H1 (cell line): ENCODE measurements at regions not wholly inside any gene's neighbourhood (a gene's known extent, or its start where the extent isn't known, plus 50 kb on each side); places are given as distances from the start of the nearest gene placed in this dataset.

Experiments
- CREB1 ChIP-seq: IDR thresholded peaks from 2 replicates; pipeline ENCODE4 v1.6.1; 2012; ENCODE audit warnings: inconsistent platforms
- EP300 ChIP-seq, 2 experiments: IDR thresholded peaks; 1 replicate in 1 of 2; 2 replicates in 1 of 2; pipeline ENCODE4 v1.6.1; 2011 to 2012; ENCODE audit warnings: low read depth in 2 of 2, low read length in 2 of 2, mild to moderate bottlenecking in 2 of 2, borderline replicate concordance in 1 of 2, inconsistent platforms in 1 of 2, moderate library complexity in 1 of 2
- EZH2 ChIP-seq: fragments of 200-600 bp; sonication (generic); IDR thresholded peaks from 2 replicates; pipeline ENCODE4 v1.7.1; 2012; ENCODE audit warnings: low read depth, mild to moderate bottlenecking, moderate library complexity, low read length, inconsistent platforms; ENCODE audit not compliant: severe bottlenecking
- JUN ChIP-seq: IDR thresholded peaks from 2 replicates; pipeline ENCODE4 v1.6.1; 2011; ENCODE audit warnings: low read depth, mild to moderate bottlenecking, improper control_type of control experiment, low read length
- NANOG ChIP-seq: IDR thresholded peaks from 2 replicates; pipeline ENCODE4 v1.6.1; 2011; ENCODE audit warnings: low read length, low read depth, mild to moderate bottlenecking, inconsistent platforms; ENCODE audit not compliant: insufficient read depth, poor library complexity, severe bottlenecking
- POLR2A ChIP-seq, 2 experiments: IDR thresholded peaks; 1 replicate in 1 of 2; 2 replicates in 1 of 2; pipeline ENCODE4 v1.6.1; 2011; ENCODE audit warnings: low read depth in 2 of 2, low read length in 2 of 2, mild to moderate bottlenecking in 2 of 2; ENCODE audit errors: control extremely low read depth in 1 of 2
- POLR2AphosphoS5 ChIP-seq: IDR thresholded peaks from 2 replicates; pipeline ENCODE4 v1.6.1; 2011; ENCODE audit warnings: low read depth, low read length
- POU5F1 ChIP-seq: IDR thresholded peaks from 2 replicates; pipeline ENCODE4 v1.6.1; 2011; ENCODE audit warnings: low read depth, mild to moderate bottlenecking, low read length, moderate library complexity
- RAD21 ChIP-seq, 2 experiments: IDR thresholded peaks in 1 of 2; conservative IDR thresholded peaks in 1 of 2; 2 replicates each; pipeline ENCODE4 v1.6.1; 2011; ENCODE audit warnings: low read depth in 2 of 2, low read length in 2 of 2, improper control_type of control experiment in 1 of 2, inconsistent platforms in 1 of 2, mild to moderate bottlenecking in 1 of 2, moderate library complexity in 1 of 2
- RNF2 ChIP-seq: fragments of 200-900, 300-1000 bp; sonication (generic); IDR thresholded peaks from 2 replicates; pipeline ENCODE4 v1.7.1; 2016; ENCODE audit warnings: borderline replicate concordance, low read depth, mild to moderate bottlenecking, antibody characterized with exemption, low read length; ENCODE audit not compliant: poor library complexity, severe bottlenecking; ENCODE audit errors: missing control alignments
- TCF12 ChIP-seq: IDR thresholded peaks from 2 replicates; pipeline ENCODE4 v1.6.1; 2011; ENCODE audit warnings: low read depth, mild to moderate bottlenecking, low read length
- TF ChIP-seq, protein P1 (sequence below), 3 experiments: IDR thresholded peaks; 1 replicate in 2 of 3; 2 replicates in 1 of 3; pipeline versions ENCODE4 v1.5.1 to v1.6.1; 2011; ENCODE audit warnings: low read length in 3 of 3, mild to moderate bottlenecking in 3 of 3, inconsistent platforms in 2 of 3, low read depth in 1 of 3, moderate library complexity in 1 of 3; ENCODE audit not compliant: insufficient read depth in 1 of 3; ENCODE audit errors: control extremely low read depth in 1 of 3
- TF ChIP-seq, protein P2 (sequence below): IDR thresholded peaks from 2 replicates; pipeline ENCODE4 v1.6.1; 2012; ENCODE audit warnings: inconsistent platforms

DNA sequence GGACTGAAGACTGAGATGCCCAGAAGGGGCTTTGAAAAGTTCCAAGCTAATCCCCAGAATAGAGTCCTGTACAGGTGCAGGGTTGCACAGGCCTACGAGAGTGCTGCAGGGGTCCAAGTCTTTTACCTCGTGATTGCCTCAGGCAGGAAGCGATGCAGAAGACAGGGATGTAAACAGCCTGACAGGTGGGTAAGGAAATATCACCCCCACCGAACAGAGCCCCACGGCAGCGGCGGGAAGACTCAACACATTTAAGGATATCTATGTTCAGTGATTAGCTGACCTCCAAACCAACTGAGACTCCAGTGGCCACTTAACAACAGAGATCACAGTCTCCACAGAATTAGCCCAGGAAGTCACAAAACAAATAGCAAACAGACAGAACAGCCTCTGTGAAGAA, 73.9 kb upstream of the VIPR2 start:
- TF ChIP-seq, protein P1, sequence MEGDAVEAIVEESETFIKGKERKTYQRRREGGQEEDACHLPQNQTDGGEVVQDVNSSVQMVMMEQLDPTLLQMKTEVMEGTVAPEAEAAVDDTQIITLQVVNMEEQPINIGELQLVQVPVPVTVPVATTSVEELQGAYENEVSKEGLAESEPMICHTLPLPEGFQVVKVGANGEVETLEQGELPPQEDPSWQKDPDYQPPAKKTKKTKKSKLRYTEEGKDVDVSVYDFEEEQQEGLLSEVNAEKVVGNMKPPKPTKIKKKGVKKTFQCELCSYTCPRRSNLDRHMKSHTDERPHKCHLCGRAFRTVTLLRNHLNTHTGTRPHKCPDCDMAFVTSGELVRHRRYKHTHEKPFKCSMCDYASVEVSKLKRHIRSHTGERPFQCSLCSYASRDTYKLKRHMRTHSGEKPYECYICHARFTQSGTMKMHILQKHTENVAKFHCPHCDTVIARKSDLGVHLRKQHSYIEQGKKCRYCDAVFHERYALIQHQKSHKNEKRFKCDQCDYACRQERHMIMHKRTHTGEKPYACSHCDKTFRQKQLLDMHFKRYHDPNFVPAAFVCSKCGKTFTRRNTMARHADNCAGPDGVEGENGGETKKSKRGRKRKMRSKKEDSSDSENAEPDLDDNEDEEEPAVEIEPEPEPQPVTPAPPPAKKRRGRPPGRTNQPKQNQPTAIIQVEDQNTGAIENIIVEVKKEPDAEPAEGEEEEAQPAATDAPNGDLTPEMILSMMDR (IDR thresholded peaks at IDR 0.05; ENCODE audit: control extremely low read depth in 1 of 3, insufficient read depth in 1 of 3, low read depth in 1 of 3, low read length in 3 of 3), result no peak
- TF ChIP-seq JUN (no peak), RNF2 (no peak), NANOG (no peak), EZH2 (no peak), RAD21 (IDR thresholded peaks at IDR 0.05 in 1 of 2, conservative IDR thresholded peaks at IDR 0.05 in 1 of 2; ENCODE audit: low read depth in 2 of 2, low read length in 2 of 2) (no peak), CREB1 (no peak), POLR2A (IDR thresholded peaks at IDR 0.05; ENCODE audit: control extremely low read depth in 1 of 2, low read depth in 2 of 2, low read length in 2 of 2) (no peak), EP300 (IDR thresholded peaks at IDR 0.05; ENCODE audit: borderline replicate concordance in 1 of 2, low read depth in 2 of 2, low read length in 2 of 2) (no peak), POLR2AphosphoS5 (no peak), TCF12 (no peak), POU5F1 (no peak)
- TF ChIP-seq, protein P2, sequence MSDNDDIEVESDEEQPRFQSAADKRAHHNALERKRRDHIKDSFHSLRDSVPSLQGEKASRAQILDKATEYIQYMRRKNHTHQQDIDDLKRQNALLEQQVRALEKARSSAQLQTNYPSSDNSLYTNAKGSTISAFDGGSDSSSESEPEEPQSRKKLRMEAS, result no peak
